ENCODE measurements at regions not wholly inside any gene's neighbourhood (a gene's known extent, or its start where the extent isn't known, plus 50 kb on each side); places are given as distances from the start of the nearest gene placed in this dataset.

DNA sequence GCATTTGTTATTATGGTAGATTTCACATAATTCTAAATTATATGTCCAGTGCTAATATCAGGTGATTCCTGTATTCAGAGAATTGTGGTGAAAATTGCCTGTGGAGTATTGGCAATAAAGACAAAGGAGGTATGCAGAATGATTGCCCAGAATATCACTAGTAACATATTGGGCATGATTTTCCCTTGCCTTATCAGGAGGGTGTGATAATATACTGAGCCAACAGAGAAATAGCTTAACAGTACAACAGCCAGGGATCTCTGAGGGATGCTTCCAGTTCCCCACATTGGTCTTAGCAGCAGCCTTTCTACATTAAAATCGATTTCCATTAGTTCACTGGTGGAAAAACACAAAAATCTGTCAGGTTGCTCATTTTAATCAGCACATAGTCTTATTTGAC, 122.9 kb upstream of the COL3A1 start:
- no peak for DNase-seq (ENCODE audit: low read depth)

DNA sequence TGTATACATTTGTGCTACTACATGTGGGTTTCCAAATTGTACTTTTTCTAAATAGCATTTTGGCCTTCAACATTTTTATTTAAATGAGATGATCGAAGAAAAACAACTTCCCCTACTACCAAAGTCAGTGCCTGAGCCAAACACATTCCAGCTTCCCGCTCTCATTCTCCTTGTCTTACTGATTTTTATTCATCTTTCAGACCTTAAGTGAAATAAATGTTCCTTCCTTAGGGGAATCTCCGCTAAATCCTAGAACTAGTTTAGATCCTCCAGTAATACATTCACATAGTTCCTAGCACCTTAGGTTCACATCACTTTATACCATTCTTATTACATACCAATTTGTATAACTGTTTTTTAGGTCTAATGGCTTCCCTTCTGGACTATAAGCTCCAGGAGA, 122.3 kb upstream of the COL3A1 start:
- DNase-seq (ENCODE audit: low read depth), result no peak

GRCh38 chr2:188852772-188853171, 121.4 kb upstream of the COL3A1 start:
- no peak for DNase-seq (ENCODE audit: low read depth)

DNA sequence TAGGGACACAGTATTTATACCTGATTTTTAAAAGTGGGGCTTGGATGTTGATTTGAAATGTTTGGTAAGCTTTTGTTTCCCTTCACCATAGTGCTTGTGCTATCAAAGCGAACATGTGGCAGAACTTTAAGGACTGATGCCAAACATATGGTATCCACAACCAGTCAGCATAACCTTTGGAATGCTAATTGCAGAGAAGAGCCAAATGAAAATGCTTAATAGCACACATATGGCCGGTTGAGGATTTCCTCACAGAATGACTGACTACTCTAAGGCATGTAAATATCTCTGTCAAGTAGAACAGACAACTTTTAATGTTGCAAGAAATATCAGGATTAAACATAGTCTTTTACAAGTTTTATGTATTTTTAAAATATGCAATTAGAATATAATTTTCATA, 120.9 kb upstream of the COL3A1 start:
- DNase-seq (ENCODE audit: low read depth), result peak; percentile 74

- DNase-seq (ENCODE audit: low read depth), result peak; percentile 36
These were observed 108.5 kb upstream of the COL3A1 start for GRCh38 chr2:188865681-188866080.

DNA sequence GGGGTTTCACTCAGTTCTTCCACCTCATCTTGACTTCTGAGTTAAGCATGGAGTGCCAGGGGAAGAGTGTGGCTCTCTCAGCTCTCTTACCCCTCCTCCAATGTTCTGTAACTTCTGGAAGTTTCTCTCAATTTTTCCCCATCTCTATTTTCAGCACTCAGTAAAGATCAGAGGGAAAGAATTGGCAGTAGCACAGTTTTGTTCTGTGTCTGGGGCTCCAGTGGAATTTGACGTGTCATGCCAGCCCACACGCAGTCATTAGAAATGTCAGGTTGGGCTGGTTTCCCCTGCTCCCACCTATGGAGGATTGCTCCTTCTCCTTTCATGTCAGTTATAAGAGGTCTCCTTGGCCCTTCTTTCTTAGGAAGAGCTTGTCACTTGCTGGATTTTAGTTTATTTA, 104.6 kb upstream of the COL3A1 start:
- peak; percentile 32 for DNase-seq (ENCODE audit: low read depth)

- DNase-seq (ENCODE audit: low read depth), result peak; percentile 90
These were observed 103.9 kb upstream of the COL3A1 start for GRCh38 chr2:188870289-188870688.

- no peak for DNase-seq (ENCODE audit: low read depth)
These were observed 99.1 kb upstream of the COL3A1 start for GRCh38 chr2:188875104-188875503.

DNA sequence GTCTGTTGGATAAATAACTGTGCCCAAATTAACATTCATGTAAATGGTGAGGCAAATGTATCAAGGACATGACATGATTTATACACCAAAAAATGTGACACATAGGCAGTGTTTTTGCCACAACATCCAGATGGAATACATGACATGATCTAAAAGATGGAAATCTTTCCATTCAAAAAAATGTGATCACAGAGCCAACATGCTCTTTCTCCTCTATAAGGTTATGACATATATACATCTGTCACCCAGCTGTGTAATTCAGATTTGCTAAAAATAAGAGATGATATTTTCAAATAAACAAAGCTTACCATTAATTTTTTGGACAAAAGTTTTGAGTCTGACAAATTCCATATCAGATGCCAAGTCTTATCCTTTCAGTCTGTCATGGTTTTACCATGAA, 95.5 kb upstream of the COL3A1 start:
- DNase-seq (ENCODE audit: low read depth), result no peak

GRCh38 chr2:188880740-188881139, 93.4 kb upstream of the COL3A1 start:
- no peak for DNase-seq (ENCODE audit: low read depth)

GRCh38 chr2:188881434-188881833, 92.7 kb upstream of the COL3A1 start:
- DNase-seq (ENCODE audit: low read depth), result no peak

DNA sequence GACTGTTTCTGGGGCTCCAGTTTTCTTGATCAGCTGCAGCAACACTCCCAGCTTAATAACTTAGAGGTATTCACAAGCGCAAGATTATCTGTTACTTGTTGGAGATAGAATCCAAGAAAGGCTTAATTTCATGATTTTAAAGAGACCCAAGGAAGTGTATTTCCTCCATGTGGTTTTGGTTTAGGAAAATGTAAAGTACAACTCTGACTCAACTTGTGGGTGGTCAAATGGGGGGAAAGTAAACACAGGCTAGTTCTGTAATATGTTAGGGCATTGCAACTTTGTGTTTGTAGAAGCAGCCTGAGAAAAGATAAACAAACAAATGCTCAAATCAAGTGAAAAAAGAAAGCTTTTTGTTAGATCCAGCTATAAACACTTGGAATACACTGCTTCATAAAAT, 90.1 kb upstream of the COL3A1 start:
- DNase-seq (ENCODE audit: low read depth), result peak; percentile 75

- DNase-seq (ENCODE audit: low read depth), result peak; percentile 37
These were observed 89.7 kb upstream of the COL3A1 start for GRCh38 chr2:188884517-188884916.

- no peak for DNase-seq (ENCODE audit: low read depth)
These were observed 85.0 kb upstream of the COL3A1 start for GRCh38 chr2:188889187-188889586.

DNA sequence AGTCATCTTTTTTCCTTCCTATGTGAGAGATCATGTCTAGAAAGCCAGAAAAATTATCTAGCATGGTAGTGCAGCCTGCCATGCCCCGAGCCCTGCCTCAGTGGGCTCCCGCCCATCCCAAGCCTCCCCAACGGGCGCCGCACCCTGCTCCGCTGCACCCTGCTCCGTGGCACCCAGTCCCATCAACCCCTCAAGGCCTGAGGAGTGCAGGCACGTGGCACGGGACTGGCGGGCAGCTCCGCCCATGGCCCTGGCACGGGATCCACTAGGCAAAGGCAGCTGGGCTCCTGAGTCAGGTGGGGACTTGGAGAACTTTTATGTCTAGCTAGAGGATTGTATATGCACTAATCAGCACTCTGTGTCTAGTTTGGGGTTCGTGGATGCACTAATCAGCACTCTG, 83.4 kb upstream of the COL3A1 start:
- DNase-seq (ENCODE audit: low read depth), result no peak

- DNase-seq (ENCODE audit: low read depth), result no peak
These were observed 81.5 kb upstream of the COL3A1 start for GRCh38 chr2:188892636-188893035.

DNA sequence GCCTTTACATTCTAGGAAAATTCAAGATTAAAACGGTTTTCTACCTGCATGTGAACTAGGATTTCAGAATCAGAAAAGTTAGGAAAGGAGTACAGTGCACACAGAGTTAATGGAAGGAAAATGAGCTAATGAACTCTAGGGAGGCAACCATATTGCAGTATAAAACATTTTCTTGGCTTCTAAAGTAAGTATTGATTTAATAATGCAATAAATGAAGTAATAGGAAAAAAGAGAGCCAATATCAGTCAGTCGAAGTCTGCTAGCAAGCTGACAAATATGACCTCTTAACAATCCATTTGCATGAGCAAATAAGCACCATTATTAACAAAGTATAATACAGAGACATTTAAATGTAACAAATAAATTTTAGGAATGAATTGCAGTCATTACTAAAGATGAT, 80.2 kb upstream of the COL3A1 start:
- no peak for DNase-seq (ENCODE audit: low read depth)

- no peak for DNase-seq (ENCODE audit: low read depth)
These were observed 79.2 kb upstream of the COL3A1 start for GRCh38 chr2:188894979-188895378.

DNA sequence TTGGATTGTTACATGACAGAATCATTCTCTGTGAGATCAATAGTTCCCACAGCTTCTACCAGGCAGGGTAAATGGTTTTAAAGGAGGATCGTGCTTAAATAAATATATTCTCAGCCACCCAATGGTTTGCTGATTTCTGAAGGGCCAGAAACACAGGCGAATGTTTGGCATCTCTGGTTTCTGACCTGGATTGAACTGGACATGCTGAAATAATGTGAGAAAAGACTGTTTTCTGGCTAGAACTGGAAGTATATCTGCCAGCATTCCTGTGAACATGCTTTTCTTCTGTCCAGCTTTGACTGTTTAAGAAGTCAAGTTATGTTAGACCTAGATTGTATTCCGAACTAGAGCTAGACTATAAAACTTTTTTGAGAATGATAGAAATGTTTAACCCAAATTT, 77.1 kb upstream of the COL3A1 start:
- peak; percentile 61 for DNase-seq (ENCODE audit: low read depth)

- peak; percentile 49 for DNase-seq (ENCODE audit: low read depth)
These were observed 75.9 kb upstream of the COL3A1 start for GRCh38 chr2:188898261-188898660.

- peak; percentile 75 for DNase-seq (ENCODE audit: low read depth)
These were observed 71.2 kb upstream of the COL3A1 start for GRCh38 chr2:188902901-188903491.

DNA sequence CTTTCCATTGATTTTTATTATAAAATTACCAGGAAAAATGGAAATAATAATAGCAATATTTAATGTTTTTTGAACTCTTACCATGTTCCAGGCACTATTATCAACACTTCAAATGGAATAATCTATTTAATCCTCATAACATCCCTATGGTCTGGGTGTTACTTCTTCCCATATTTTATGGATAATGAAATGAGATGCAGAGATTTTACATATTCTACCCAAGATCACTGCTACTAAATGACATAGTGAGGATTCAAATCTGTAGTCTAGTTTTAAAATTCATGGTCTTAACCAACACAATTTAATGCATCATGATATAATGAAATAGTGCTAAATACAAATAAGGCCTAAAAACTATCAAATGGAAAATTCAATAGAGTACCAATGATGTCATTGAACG, 70.4 kb upstream of the COL3A1 start:
- DNase-seq (ENCODE audit: low read depth), result no peak

DNA sequence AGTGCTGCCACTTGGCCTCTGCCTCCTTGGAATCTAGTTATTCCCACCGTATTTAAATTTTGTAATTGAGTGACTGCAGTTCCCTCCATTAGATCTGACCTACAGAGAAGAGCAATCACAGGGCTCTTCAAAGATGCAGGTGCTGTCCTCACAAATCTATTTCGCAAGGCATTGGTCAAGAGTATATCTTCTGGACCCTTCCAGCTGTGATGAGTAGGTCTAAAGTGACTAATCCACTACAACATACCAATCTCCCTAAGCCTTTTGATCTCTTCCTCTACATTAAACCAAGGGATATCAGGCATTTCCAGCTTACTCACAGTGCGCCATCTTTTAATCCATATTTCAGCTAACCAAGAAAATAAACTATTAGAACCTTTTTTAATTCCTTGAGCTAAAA, 65.1 kb upstream of the COL3A1 start:
- peak; percentile 46 for DNase-seq (ENCODE audit: low read depth)

- DNase-seq (ENCODE audit: low read depth), result no peak
These were observed 57.4 kb upstream of the COL3A1 start for GRCh38 chr2:188916736-188917135.

All from LHCN-M2 (cell line).